Keratinocyte (primary cell): ENCODE measurements at regions not wholly inside any gene's neighbourhood (a gene's known extent, or its start where the extent isn't known, plus 50 kb on each side); places are given as distances from the start of the nearest gene placed in this dataset.

ENCODE experiments used
- DNase-seq: peaks from one replicate; pipeline ENCODE4 v3.0.0-alpha.2; 2011; ENCODE audit warnings: low read depth, missing footprints, low spot score
- FAIRE-seq: peaks from 2 replicates; lab custom pipeline; 2011; peaks lifted over from hg19 to GRCh38; lab: Jason Lieb, UNC
- H2AFZ ChIP-seq: 2 replicates; pipeline ENCODE4 v1.6.0; 2012; ENCODE audit warnings: low read length, control low read depth, inconsistent platforms; ENCODE audit not compliant: control insufficient read depth
- H3K27ac ChIP-seq: 2 replicates; pipeline ENCODE4 v1.5.1; 2011; ENCODE audit warnings: low read length; ENCODE audit not compliant: control insufficient read depth, insufficient read depth
- H3K27me3 ChIP-seq: 3 replicates; pipeline ENCODE4 v1.6.0; 2011; ENCODE audit warnings: low read length; ENCODE audit not compliant: control insufficient read depth, insufficient read depth; ENCODE audit errors: extremely low read depth
- H3K36me3 ChIP-seq, 2 experiments: 2 replicates in 1 of 2; 3 replicates in 1 of 2; pipeline ENCODE4 v1.5.1; 2011; ENCODE audit warnings: low read length in 2 of 2, mild to moderate bottlenecking in 1 of 2; ENCODE audit not compliant: control insufficient read depth in 2 of 2, insufficient read depth in 2 of 2; ENCODE audit errors: extremely low read depth in 1 of 2
- H3K4me1 ChIP-seq: 3 replicates; pipeline ENCODE4 v1.5.1; 2011; ENCODE audit warnings: low read length; ENCODE audit not compliant: control insufficient read depth, insufficient read depth; ENCODE audit errors: extremely low read depth
- H3K4me2 ChIP-seq: 3 replicates; pipeline ENCODE4 v1.6.0; 2011; ENCODE audit warnings: low read depth, low read length; ENCODE audit not compliant: control insufficient read depth, insufficient read depth; ENCODE audit errors: extremely low read depth
- H3K4me3 ChIP-seq, 3 experiments: fragments of 200-600 bp in 1 of 3; sonication (generic) in 1 of 3; 2 replicates in 2 of 3; 3 replicates in 1 of 3; pipeline ENCODE4 v1.5.1; 2011 to 2016; ENCODE audit warnings: low read length in 3 of 3, mild to moderate bottlenecking in 3 of 3, control low read depth in 2 of 3, inconsistent platforms in 1 of 3, low read depth in 1 of 3, mixed read lengths in 1 of 3, mixed run types in 1 of 3, moderate library complexity in 1 of 3; ENCODE audit not compliant: control insufficient read depth in 2 of 3, insufficient read depth in 2 of 3; ENCODE audit errors: extremely low read depth in 1 of 3
- H3K79me2 ChIP-seq: 2 replicates; pipeline ENCODE4 v1.6.0; 2012; ENCODE audit warnings: low read length; ENCODE audit not compliant: control insufficient read depth, insufficient read depth
- H3K9ac ChIP-seq: 3 replicates; pipeline ENCODE4 v1.6.0; 2011; ENCODE audit warnings: low read length; ENCODE audit not compliant: control insufficient read depth, insufficient read depth; ENCODE audit errors: extremely low read depth
- H3K9me1 ChIP-seq: 3 replicates; pipeline ENCODE4 v1.6.0; 2011; ENCODE audit warnings: low read length; ENCODE audit not compliant: control insufficient read depth, insufficient read depth; ENCODE audit errors: extremely low read depth
- H3K9me3 ChIP-seq: 2 replicates; pipeline ENCODE4 v1.5.1; 2012; ENCODE audit warnings: low read depth, low read length; ENCODE audit not compliant: control insufficient read depth
- H4K20me1 ChIP-seq: 3 replicates; pipeline ENCODE4 v1.6.0; 2011; ENCODE audit warnings: low read length; ENCODE audit not compliant: control insufficient read depth, insufficient read depth; ENCODE audit errors: extremely low read depth
- EZH2 ChIP-seq: IDR thresholded peaks from one replicate; pipeline ENCODE4 v1.6.1; 2012; ENCODE audit warnings: inconsistent platforms, mild to moderate bottlenecking, low read length, moderate library complexity
- dilution Hi-C: fragments of 300-500 bp; cut with MboI; formaldehyde crosslinking; loops from one replicate; pipeline ENCODE4 v1.7.0; 2020; ENCODE audit warnings: low sequenced_read_pairs; ENCODE audit not compliant: extremely low pct_ligation_motif_present
- TF ChIP-seq, protein P1 (sequence below), 3 experiments: IDR thresholded peaks in 1 of 3; conservative IDR thresholded peaks in 1 of 3; optimal IDR thresholded peaks in 1 of 3; 2 replicates in 2 of 3; 3 replicates in 1 of 3; pipeline versions ENCODE3 to v1.5.1; 2011; ENCODE audit warnings: low read length in 3 of 3, mild to moderate bottlenecking in 3 of 3, moderate library complexity in 2 of 3, control low read depth in 1 of 3, inconsistent platforms in 1 of 3; ENCODE audit not compliant: insufficient read depth in 2 of 3; ENCODE audit errors: extremely low read depth in 1 of 3

DNA sequence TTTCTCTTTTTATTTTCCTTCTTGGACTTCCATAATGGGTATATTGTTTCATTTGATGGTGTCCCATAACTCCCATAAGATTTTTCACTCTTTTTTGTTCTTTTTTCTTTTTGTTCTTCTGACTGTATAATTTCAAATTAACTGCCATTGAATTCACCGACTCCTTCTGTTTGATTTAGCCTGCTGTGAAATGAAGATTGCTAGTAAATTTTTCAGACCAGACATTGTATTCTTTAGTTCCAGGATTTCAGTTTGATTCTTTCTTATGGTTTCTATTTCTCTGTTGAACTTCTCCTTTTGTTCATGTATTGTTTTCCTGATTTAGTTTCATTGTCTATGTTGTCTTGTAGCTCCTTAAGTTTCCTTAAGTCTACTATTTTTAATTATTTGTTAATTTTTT lies 87.6 kb upstream of the SPOPL start:
- Histone ChIP-seq H3K79me2 (no peaks in the 10 kb centered on the region), H3K27ac (no peak overlapping the region), H3K9me3 (peaks cover 2% of the 10 kb centered on the region), H3K4me1 (peaks cover 9% of the 10 kb centered on the region), H2AFZ (no peak overlapping the region), H4K20me1 (no peaks in the 10 kb centered on the region), H3K9me1 (no peaks in the 10 kb centered on the region), H3K4me3 (no peak overlapping the region), H3K36me3 (no peaks in the 10 kb centered on the region), H3K4me2 (no peak overlapping the region), H3K27me3 (no peaks in the 10 kb centered on the region), H3K9ac (no peak overlapping the region)
- DNase-seq (no peak), FAIRE-seq (no peak)
- TF ChIP-seq EZH2: no peak
- TF ChIP-seq, protein P1, sequence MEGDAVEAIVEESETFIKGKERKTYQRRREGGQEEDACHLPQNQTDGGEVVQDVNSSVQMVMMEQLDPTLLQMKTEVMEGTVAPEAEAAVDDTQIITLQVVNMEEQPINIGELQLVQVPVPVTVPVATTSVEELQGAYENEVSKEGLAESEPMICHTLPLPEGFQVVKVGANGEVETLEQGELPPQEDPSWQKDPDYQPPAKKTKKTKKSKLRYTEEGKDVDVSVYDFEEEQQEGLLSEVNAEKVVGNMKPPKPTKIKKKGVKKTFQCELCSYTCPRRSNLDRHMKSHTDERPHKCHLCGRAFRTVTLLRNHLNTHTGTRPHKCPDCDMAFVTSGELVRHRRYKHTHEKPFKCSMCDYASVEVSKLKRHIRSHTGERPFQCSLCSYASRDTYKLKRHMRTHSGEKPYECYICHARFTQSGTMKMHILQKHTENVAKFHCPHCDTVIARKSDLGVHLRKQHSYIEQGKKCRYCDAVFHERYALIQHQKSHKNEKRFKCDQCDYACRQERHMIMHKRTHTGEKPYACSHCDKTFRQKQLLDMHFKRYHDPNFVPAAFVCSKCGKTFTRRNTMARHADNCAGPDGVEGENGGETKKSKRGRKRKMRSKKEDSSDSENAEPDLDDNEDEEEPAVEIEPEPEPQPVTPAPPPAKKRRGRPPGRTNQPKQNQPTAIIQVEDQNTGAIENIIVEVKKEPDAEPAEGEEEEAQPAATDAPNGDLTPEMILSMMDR (optimal IDR thresholded peaks at IDR 0.05 in 1 of 3, IDR thresholded peaks at IDR 0.05 in 1 of 3, conservative IDR thresholded peaks at IDR 0.05 in 1 of 3; ENCODE audit: extremely low read depth in 1 of 3, insufficient read depth in 2 of 3, low read length in 3 of 3): no peak
- dilution Hi-C loops: no loop called here

DNA sequence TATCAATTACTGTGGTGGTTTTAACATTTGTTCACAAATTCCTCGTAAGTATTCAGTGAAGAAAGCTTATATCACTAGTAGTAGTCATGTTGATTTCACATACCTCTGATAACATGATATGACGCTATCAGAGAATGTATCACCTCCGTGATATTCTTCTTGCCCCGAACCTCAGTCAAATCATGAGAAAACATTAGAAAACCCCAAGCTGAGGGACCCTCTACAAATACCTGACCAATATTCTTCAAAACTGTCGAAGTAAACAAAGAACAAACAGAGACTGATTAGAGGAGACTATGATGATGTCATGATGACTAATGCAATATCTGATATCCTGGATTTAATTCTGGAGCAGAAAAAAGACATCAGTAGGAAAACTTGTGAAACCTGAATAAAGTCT lies 85.6 kb upstream of the SPOPL start:
- H3K27ac ChIP-seq: peak overlapping the region; percentile 61
- no peaks in the 10 kb centered on the region for H3K36me3 ChIP-seq
- H3K4me3 ChIP-seq: no peak overlapping the region
- no peak for DNase-seq
- no peak overlapping the region for H2AFZ ChIP-seq
- no peak for TF ChIP-seq EZH2
- TF ChIP-seq, protein P1 (optimal IDR thresholded peaks at IDR 0.05 in 1 of 3, IDR thresholded peaks at IDR 0.05 in 1 of 3, conservative IDR thresholded peaks at IDR 0.05 in 1 of 3; ENCODE audit: extremely low read depth in 1 of 3, insufficient read depth in 2 of 3, low read length in 3 of 3): no peak
- H3K9me3 ChIP-seq: peaks cover 2% of the 10 kb centered on the region
- dilution Hi-C loops: no loop called here
- no peaks in the 10 kb centered on the region for H3K9me1 ChIP-seq
- H3K4me2 ChIP-seq: peak overlapping the region; percentile 49
- no peak overlapping the region for H3K9ac ChIP-seq
- peaks cover 18% of the 10 kb centered on the region for H3K4me1 ChIP-seq
- no peaks in the 10 kb centered on the region for H3K27me3 ChIP-seq
- peak; percentile 52 for FAIRE-seq
- H4K20me1 ChIP-seq: no peaks in the 10 kb centered on the region
- no peaks in the 10 kb centered on the region for H3K79me2 ChIP-seq
